Liver (tissue), 8 donors: ENCODE measurements at regions not wholly inside any gene's neighbourhood (a gene's known extent, or its start where the extent isn't known, plus 50 kb on each side); places are given as distances from the start of the nearest gene placed in this dataset.

Experiments used
- DNase-seq: peaks from one replicate; pipeline ENCODE4 v3.0.0-alpha.2; 2017; ENCODE audit warnings: low spot score
- H3K27ac ChIP-seq, 2 donors: one replicate each; pipeline ENCODE4 v1.7.0; 2013; ENCODE audit warnings: inconsistent platforms in 2 of 2, low read length in 2 of 2, control low read depth in 1 of 2, low read depth in 1 of 2, mild to moderate bottlenecking in 1 of 2
- H3K27me3 ChIP-seq, 4 donors: one replicate each; pipeline versions ENCODE4 v1.6.1 to v1.7.0; 2013; ENCODE audit warnings: low read length in 3 of 4, inconsistent platforms in 1 of 4, mild to moderate bottlenecking in 1 of 4, moderate library complexity in 1 of 4; ENCODE audit not compliant: control insufficient read depth in 4 of 4, insufficient read depth in 4 of 4
- H3K36me3 ChIP-seq, 4 donors: one replicate each; pipeline versions ENCODE4 v1.6.1 to v1.7.0; 2013; ENCODE audit warnings: low read length in 3 of 4, mild to moderate bottlenecking in 3 of 4, low read depth in 1 of 4, moderate library complexity in 1 of 4; ENCODE audit not compliant: control insufficient read depth in 4 of 4, insufficient read depth in 3 of 4
- H3K4me1 ChIP-seq, 4 donors: one replicate each; pipeline versions ENCODE4 v1.6.1 to v1.7.0; 2013; ENCODE audit warnings: low read length in 3 of 4, mild to moderate bottlenecking in 3 of 4, moderate library complexity in 1 of 4; ENCODE audit not compliant: control insufficient read depth in 4 of 4, insufficient read depth in 4 of 4
- H3K4me3 ChIP-seq, 3 donors: one replicate each; pipeline versions ENCODE4 v1.6.1 to v1.7.0; 2013; ENCODE audit warnings: low read length in 3 of 3, control low read depth in 1 of 3, low read depth in 1 of 3, mild to moderate bottlenecking in 1 of 3
- H3K9ac ChIP-seq, 2 donors: one replicate each; pipeline ENCODE4 v1.7.0; 2013; ENCODE audit warnings: low read length in 2 of 2, mild to moderate bottlenecking in 2 of 2, moderate library complexity in 2 of 2, control low read depth in 1 of 2, low read depth in 1 of 2
- H3K9me3 ChIP-seq, 4 donors: one replicate each; pipeline versions ENCODE4 v1.6.1 to v1.7.0; 2013; ENCODE audit warnings: low read length in 3 of 4; ENCODE audit not compliant: control insufficient read depth in 4 of 4
- EGR1 ChIP-seq, 2 donors: IDR thresholded peaks; 2 replicates each; pipeline ENCODE4 v1.6.1; 2016 to 2018; ENCODE audit warnings: antibody characterized with exemption in 2 of 2, low read depth in 2 of 2
- FOXA1 ChIP-seq: IDR thresholded peaks from 2 replicates; pipeline ENCODE4 v1.6.1; 2016; ENCODE audit warnings: antibody characterized with exemption
- FOXA2 ChIP-seq: IDR thresholded peaks from 2 replicates; pipeline ENCODE4 v1.6.1; 2016; ENCODE audit warnings: antibody characterized with exemption
- GABPA ChIP-seq, 2 donors: IDR thresholded peaks in 1 of 2; conservative IDR thresholded peaks in 1 of 2; 2 replicates each; pipeline ENCODE4 v1.6.1; 2016; ENCODE audit warnings: antibody characterized with exemption in 2 of 2, mild to moderate bottlenecking in 1 of 2, moderate library complexity in 1 of 2
- HNF4A ChIP-seq, 2 donors: conservative IDR thresholded peaks; 2 replicates each; pipeline ENCODE4 v1.6.1; 2016; ENCODE audit warnings: antibody characterized with exemption in 2 of 2, mild to moderate bottlenecking in 2 of 2
- HNF4G ChIP-seq: IDR thresholded peaks from 2 replicates; pipeline ENCODE4 v1.6.1; 2016; ENCODE audit warnings: antibody characterized with exemption
- JUND ChIP-seq, 2 donors: IDR thresholded peaks; 2 replicates each; pipeline ENCODE4 v1.6.1; 2016; ENCODE audit warnings: antibody characterized with exemption in 2 of 2
- MAX ChIP-seq: IDR thresholded peaks from 2 replicates; pipeline ENCODE4 v1.6.1; 2016; ENCODE audit warnings: antibody characterized with exemption
- NR2F2 ChIP-seq: IDR thresholded peaks from 2 replicates; pipeline ENCODE4 v1.6.1; 2016; ENCODE audit warnings: antibody characterized with exemption
- RAD21 ChIP-seq, 2 donors: IDR thresholded peaks; 2 replicates each; pipeline ENCODE4 v1.6.1; 2016; ENCODE audit warnings: antibody characterized with exemption in 2 of 2, mild to moderate bottlenecking in 2 of 2
- REST ChIP-seq: IDR thresholded peaks from 2 replicates; pipeline ENCODE4 v1.6.1; 2016; ENCODE audit warnings: antibody characterized with exemption, mild to moderate bottlenecking
- RXRA ChIP-seq, 2 donors: IDR thresholded peaks; 2 replicates each; pipeline ENCODE4 v1.6.1; 2017 to 2018; ENCODE audit warnings: antibody characterized with exemption in 2 of 2, mild to moderate bottlenecking in 1 of 2
- SP1 ChIP-seq: IDR thresholded peaks from 2 replicates; pipeline ENCODE4 v1.6.1; 2018; ENCODE audit warnings: antibody characterized with exemption, mild to moderate bottlenecking
- TAF1 ChIP-seq: conservative IDR thresholded peaks from 2 replicates; pipeline ENCODE4 v1.6.1; 2016; ENCODE audit warnings: antibody characterized with exemption, mild to moderate bottlenecking
- YY1 ChIP-seq: IDR thresholded peaks from 2 replicates; pipeline ENCODE4 v1.6.1; 2016; ENCODE audit warnings: antibody characterized with exemption, mild to moderate bottlenecking
- WGBS: extraction: QIAGEN DNeasy Blood & Tissue Kit; methylation state at CpG from one replicate; pipeline ENCODE4 v1.1.7; 2013; 5-methylcytosine and 5-hydroxymethylcytosine counted together
- TF ChIP-seq, protein P1 (sequence below): IDR thresholded peaks from 2 replicates; pipeline ENCODE4 v1.6.1; 2016; ENCODE audit warnings: antibody characterized with exemption
- TF ChIP-seq, protein P2 (sequence below): fragments of 150-350 bp; IDR thresholded peaks from 2 replicates; pipeline ENCODE4 v1.5.1; 2017; ENCODE audit warnings: improper control_type of control experiment, low read depth, low read length; ENCODE audit not compliant: missing input control
- TF ChIP-seq, protein P3 (sequence below): IDR thresholded peaks from 2 replicates; pipeline ENCODE4 v1.6.1; 2016; ENCODE audit warnings: antibody characterized with exemption
- donor health status: healthy.
- donor health status: healthy.
- donor health status: healthy.
- donor health status: healthy.
- donor health status: healthy.

GRCh38 chr10:44473146-44473545 lies 88.2 kb upstream of the CXCL12 start:
- H3K36me3 ChIP-seq = no peaks in the 10 kb centered on the region
- no peak overlapping the region for H3K4me3 ChIP-seq
- no peaks in the 10 kb centered on the region for H3K9me3 ChIP-seq
- TF ChIP-seq TAF1 (no peak), SP1 (no peak), MAX (no peak), GABPA (IDR thresholded peaks at IDR 0.05 in 1 of 2, conservative IDR thresholded peaks at IDR 0.05 in 1 of 2) (no peak), YY1 (no peak), FOXA2 (no peak), JUND (IDR thresholded peaks at IDR 0.05) (no peak), REST (no peak), HNF4A (conservative IDR thresholded peaks at IDR 0.05) (no peak), EGR1 (IDR thresholded peaks at IDR 0.05; ENCODE audit: low read depth in 2 of 2) (no peak), NR2F2 (no peak), FOXA1 (no peak), RAD21 (IDR thresholded peaks at IDR 0.05) (no peak), HNF4G (no peak)
- TF ChIP-seq, protein P1, sequence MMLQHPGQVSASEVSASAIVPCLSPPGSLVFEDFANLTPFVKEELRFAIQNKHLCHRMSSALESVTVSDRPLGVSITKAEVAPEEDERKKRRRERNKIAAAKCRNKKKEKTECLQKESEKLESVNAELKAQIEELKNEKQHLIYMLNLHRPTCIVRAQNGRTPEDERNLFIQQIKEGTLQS = no peak
- TF ChIP-seq, protein P2, sequence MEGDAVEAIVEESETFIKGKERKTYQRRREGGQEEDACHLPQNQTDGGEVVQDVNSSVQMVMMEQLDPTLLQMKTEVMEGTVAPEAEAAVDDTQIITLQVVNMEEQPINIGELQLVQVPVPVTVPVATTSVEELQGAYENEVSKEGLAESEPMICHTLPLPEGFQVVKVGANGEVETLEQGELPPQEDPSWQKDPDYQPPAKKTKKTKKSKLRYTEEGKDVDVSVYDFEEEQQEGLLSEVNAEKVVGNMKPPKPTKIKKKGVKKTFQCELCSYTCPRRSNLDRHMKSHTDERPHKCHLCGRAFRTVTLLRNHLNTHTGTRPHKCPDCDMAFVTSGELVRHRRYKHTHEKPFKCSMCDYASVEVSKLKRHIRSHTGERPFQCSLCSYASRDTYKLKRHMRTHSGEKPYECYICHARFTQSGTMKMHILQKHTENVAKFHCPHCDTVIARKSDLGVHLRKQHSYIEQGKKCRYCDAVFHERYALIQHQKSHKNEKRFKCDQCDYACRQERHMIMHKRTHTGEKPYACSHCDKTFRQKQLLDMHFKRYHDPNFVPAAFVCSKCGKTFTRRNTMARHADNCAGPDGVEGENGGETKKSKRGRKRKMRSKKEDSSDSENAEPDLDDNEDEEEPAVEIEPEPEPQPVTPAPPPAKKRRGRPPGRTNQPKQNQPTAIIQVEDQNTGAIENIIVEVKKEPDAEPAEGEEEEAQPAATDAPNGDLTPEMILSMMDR = no peak
- H3K9ac ChIP-seq = no peak overlapping the region
- WGBS = 73% methylated on average over 3 of the region's 3 CpGs
- no peak for DNase-seq
- H3K27me3 ChIP-seq = no peaks in the 10 kb centered on the region
- H3K27ac ChIP-seq = no peak overlapping the region
- peaks cover 0 to 2% (median 0%) of the 10 kb centered on the region in 4 donors for H3K4me1 ChIP-seq

DNA sequence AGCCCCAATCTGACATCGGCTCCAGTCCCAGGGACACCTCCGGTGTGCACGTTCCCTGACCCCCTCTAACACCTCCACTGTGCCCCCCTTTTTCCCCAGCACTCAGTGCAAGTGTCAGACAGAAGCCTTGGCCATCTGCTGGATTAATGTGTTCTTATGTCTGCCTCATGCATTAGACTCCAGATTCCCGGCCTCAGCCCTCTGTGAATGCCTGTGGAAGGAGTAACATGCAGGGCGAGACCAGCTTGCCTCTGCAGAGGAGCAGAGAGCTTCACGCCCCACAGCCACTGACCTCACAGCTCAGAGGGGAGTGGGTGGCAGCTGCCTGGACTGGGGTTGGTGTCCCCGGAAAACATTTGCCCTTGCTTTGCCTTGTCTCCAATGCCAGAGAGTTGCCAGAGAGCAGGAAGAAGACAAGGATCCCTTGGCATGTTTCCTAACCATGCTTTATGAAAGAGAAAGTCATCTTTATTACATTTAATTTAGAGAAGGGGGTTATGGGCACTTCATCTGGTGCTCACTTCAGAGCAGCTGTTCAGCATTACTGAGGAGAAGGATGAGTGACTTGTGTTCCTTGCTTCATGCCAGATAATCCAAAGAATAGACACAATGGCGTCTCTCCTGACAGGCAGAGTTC lies 91.6 kb upstream of the CXCL12 start:
- no peaks in the 10 kb centered on the region for H3K9me3 ChIP-seq
- peaks cover 0 to 4% (median 0%) of the 10 kb centered on the region in 4 donors for H3K27me3 ChIP-seq
- H3K27ac ChIP-seq = no peak overlapping the region
- no peak overlapping the region for H3K9ac ChIP-seq
- no peak for DNase-seq
- WGBS = 77% methylated on average over 8 of the region's 8 CpGs
- H3K4me3 ChIP-seq = no peak overlapping the region
- H3K36me3 ChIP-seq = no peaks in the 10 kb centered on the region
- no peak for TF ChIP-seq REST
- no peak for TF ChIP-seq FOXA1
- no peak for TF ChIP-seq FOXA2
- TF ChIP-seq, protein P1 = no peak
- TF ChIP-seq HNF4G = no peak
- TF ChIP-seq, protein P3, sequence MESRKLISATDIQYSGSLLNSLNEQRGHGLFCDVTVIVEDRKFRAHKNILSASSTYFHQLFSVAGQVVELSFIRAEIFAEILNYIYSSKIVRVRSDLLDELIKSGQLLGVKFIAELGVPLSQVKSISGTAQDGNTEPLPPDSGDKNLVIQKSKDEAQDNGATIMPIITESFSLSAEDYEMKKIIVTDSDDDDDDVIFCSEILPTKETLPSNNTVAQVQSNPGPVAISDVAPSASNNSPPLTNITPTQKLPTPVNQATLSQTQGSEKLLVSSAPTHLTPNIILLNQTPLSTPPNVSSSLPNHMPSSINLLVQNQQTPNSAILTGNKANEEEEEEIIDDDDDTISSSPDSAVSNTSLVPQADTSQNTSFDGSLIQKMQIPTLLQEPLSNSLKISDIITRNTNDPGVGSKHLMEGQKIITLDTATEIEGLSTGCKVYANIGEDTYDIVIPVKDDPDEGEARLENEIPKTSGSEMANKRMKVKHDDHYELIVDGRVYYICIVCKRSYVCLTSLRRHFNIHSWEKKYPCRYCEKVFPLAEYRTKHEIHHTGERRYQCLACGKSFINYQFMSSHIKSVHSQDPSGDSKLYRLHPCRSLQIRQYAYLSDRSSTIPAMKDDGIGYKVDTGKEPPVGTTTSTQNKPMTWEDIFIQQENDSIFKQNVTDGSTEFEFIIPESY = no peak
- no peak for TF ChIP-seq GABPA (IDR thresholded peaks at IDR 0.05 in 1 of 2, conservative IDR thresholded peaks at IDR 0.05 in 1 of 2)
- TF ChIP-seq JUND (IDR thresholded peaks at IDR 0.05) = no peak
- no peak for TF ChIP-seq YY1
- TF ChIP-seq TAF1 = no peak
- TF ChIP-seq RXRA (IDR thresholded peaks at IDR 0.05) = no peak
- peaks cover 0 to 2% (median 0%) of the 10 kb centered on the region in 4 donors for H3K4me1 ChIP-seq
